IMR-90 (cell line): ENCODE measurements at regions not wholly inside any gene's neighbourhood (a gene's known extent, or its start where the extent isn't known, plus 50 kb on each side); places are given as distances from the start of the nearest gene placed in this dataset.

Experiments used
- ATAC-seq: fragments of 200-7000 bp; cut with Tn5 transposase; 2 replicates; pipeline ENCODE4 v1.9.1; 2020; ENCODE audit warnings: low read depth, mild to moderate bottlenecking, moderate library complexity
- BruUV-seq: library from RNA; stranded (reverse); fragments of 400-500 nt; replicated peaks from 2 replicates; lab custom pipeline; 2021; lab: Mats Ljungman, UMichigan
- CTCF ChIA-PET: fragments of 300-600 bp; formaldehyde crosslinking; extraction: SDS; loops from one replicate; lab custom pipeline; 2021; ENCODE audit warnings: antibody characterized with exemption; lab: Yijun Ruan, JAX
- POLR2A ChIA-PET: fragments of 300-600 bp; sonication (Branson Sonifier 250); formaldehyde crosslinking; loops from one replicate; lab custom pipeline; 2022; ENCODE audit warnings: antibody characterized with exemption; ENCODE audit not compliant: unreplicated experiment; lab: Charles Lee
- DNase-seq: peaks from one replicate; pipeline ENCODE4 v3.0.0; 2013
- H2AFZ ChIP-seq: replicated peaks from 2 replicates; pipeline ENCODE3; 2013; ENCODE audit warnings: low read length, mild to moderate bottlenecking; ENCODE audit not compliant: poor library complexity
- H2AK5ac ChIP-seq: 2 replicates; pipeline ENCODE4 v1.6.1; 2013; ENCODE audit warnings: low read depth, low read length, inconsistent platforms
- H2AK9ac ChIP-seq: replicated peaks from 2 replicates; pipeline ENCODE3; 2013; ENCODE audit warnings: mild to moderate bottlenecking, low read depth, low read length, moderate library complexity; ENCODE audit not compliant: poor library complexity
- H2BK120ac ChIP-seq: 2 replicates; pipeline ENCODE4 v1.6.1; 2013; ENCODE audit warnings: low read depth, low read length, inconsistent platforms
- H2BK15ac ChIP-seq: 3 replicates; pipeline ENCODE4 v1.6.1; 2013; ENCODE audit warnings: low read depth, low read length, inconsistent platforms
- H2BK20ac ChIP-seq: 2 replicates; pipeline ENCODE4 v1.6.1; 2013; ENCODE audit warnings: low read depth, mild to moderate bottlenecking, inconsistent platforms, low read length, moderate library complexity
- H2BK5ac ChIP-seq: 2 replicates; pipeline ENCODE4 v1.6.1; 2013; ENCODE audit warnings: mild to moderate bottlenecking, low read depth, low read length, inconsistent platforms; ENCODE audit not compliant: poor library complexity, severe bottlenecking
- H3K14ac ChIP-seq: replicated peaks from 2 replicates; pipeline ENCODE4 v1.6.1; 2013; ENCODE audit warnings: low read depth, low read length, inconsistent platforms
- H3K18ac ChIP-seq: 2 replicates; pipeline ENCODE4 v1.6.1; 2013; ENCODE audit warnings: low read depth, low read length, control low read depth
- H3K23ac ChIP-seq: 2 replicates; pipeline ENCODE4 v1.6.1; 2013; ENCODE audit warnings: low read depth, low read length, inconsistent platforms
- H3K27ac ChIP-seq: 2 replicates; pipeline ENCODE4 v1.5.1; 2013; ENCODE audit warnings: mild to moderate bottlenecking, control low read depth, low read length; ENCODE audit not compliant: insufficient read depth
- H3K27me3 ChIP-seq: 2 replicates; pipeline ENCODE4 v1.6.1; 2013; ENCODE audit warnings: low read length; ENCODE audit not compliant: control insufficient read depth, insufficient read depth
- H3K36me3 ChIP-seq: 2 replicates; pipeline ENCODE4 v1.6.1; 2013; ENCODE audit warnings: low read length, mixed read lengths; ENCODE audit not compliant: control insufficient read depth, insufficient read depth
- H3K4ac ChIP-seq: 2 replicates; pipeline ENCODE4 v1.6.1; 2013; ENCODE audit warnings: low read depth, low read length, inconsistent platforms
- H3K4me1 ChIP-seq: 2 replicates; pipeline ENCODE4 v1.6.1; 2013; ENCODE audit warnings: low read length, mixed read lengths; ENCODE audit not compliant: control insufficient read depth, insufficient read depth
- H3K4me2 ChIP-seq: 2 replicates; pipeline ENCODE4 v1.6.1; 2013; ENCODE audit warnings: low read depth, mild to moderate bottlenecking, control low read depth, low read length, moderate library complexity
- H3K4me3 ChIP-seq: 2 replicates; pipeline ENCODE4 v1.5.1; 2013; ENCODE audit warnings: low read depth, mild to moderate bottlenecking, control low read depth, low read length, moderate library complexity; ENCODE audit not compliant: insufficient read depth
- H3K56ac ChIP-seq: 2 replicates; pipeline ENCODE4 v1.6.1; 2013; ENCODE audit warnings: low read length, inconsistent platforms; ENCODE audit not compliant: insufficient read depth; ENCODE audit errors: extremely low read depth
- H3K79me1 ChIP-seq, 2 experiments: 2 replicates each; pipeline ENCODE4 v1.6.1; 2013; ENCODE audit warnings: low read length in 2 of 2, inconsistent platforms in 1 of 2, low read depth in 1 of 2
- H3K9ac ChIP-seq: 2 replicates; pipeline ENCODE4 v1.6.1; 2013; ENCODE audit warnings: low read depth, low read length, control low read depth
- H3K9me1 ChIP-seq: 2 replicates; pipeline ENCODE4 v1.6.1; 2013; ENCODE audit warnings: low read length, inconsistent platforms; ENCODE audit not compliant: insufficient read depth
- H3K9me3 ChIP-seq: 2 replicates; pipeline ENCODE4 v1.6.1; 2013; ENCODE audit warnings: low read length; ENCODE audit not compliant: control insufficient read depth, insufficient read depth
- H4K20me1 ChIP-seq: 2 replicates; pipeline ENCODE4 v1.6.1; 2013; ENCODE audit warnings: low read length, inconsistent platforms; ENCODE audit not compliant: insufficient read depth
- H4K5ac ChIP-seq: 2 replicates; pipeline ENCODE4 v1.6.1; 2013; ENCODE audit warnings: mild to moderate bottlenecking, low read depth, low read length, control low read depth
- H4K8ac ChIP-seq, 2 experiments: 2 replicates each; pipeline ENCODE4 v1.6.1; 2013; ENCODE audit warnings: low read depth in 2 of 2, low read length in 2 of 2, control low read depth in 1 of 2, inconsistent platforms in 1 of 2
- H4K91ac ChIP-seq: 2 replicates; pipeline ENCODE4 v1.6.1; 2013; ENCODE audit warnings: low read depth, low read length, inconsistent platforms; ENCODE audit not compliant: insufficient read depth
- CHD1 ChIP-seq: IDR thresholded peaks from 2 replicates; pipeline ENCODE4 v1.6.1; 2012; ENCODE audit warnings: low read depth, low read length, improper control_type of control experiment
- MAFK ChIP-seq: IDR thresholded peaks from 2 replicates; pipeline ENCODE4 v1.6.1; 2012; ENCODE audit warnings: low read depth, low read length, improper control_type of control experiment
- RFX5 ChIP-seq: IDR thresholded peaks from 2 replicates; pipeline ENCODE4 v1.8.0; 2012; ENCODE audit warnings: low read depth, mild to moderate bottlenecking, low read length, moderate library complexity
- USF2 ChIP-seq: fragments of 150-350 bp; IDR thresholded peaks from 2 replicates; pipeline ENCODE4 v1.6.1; 2017; ENCODE audit warnings: mild to moderate bottlenecking, antibody characterized with exemption, low read length, low read depth
- WGBS, 2 experiments: methylation state at CpG; one replicate each; pipeline versions ENCODE4 v1.1.5 to v1.1.7; 2013; ENCODE audit warnings: missing lambda C conversion rate in 2 of 2; ENCODE audit not compliant: insufficient read length in 1 of 2; ENCODE audit errors: extremely low coverage in 2 of 2; 5-methylcytosine and 5-hydroxymethylcytosine counted together
- dilution Hi-C: fragments of 300-500 bp; cut with HindIII; formaldehyde crosslinking; loops from one replicate; pipeline ENCODE4 v1.14.3; 2018; ENCODE audit warnings: low sequenced_read_pairs; ENCODE audit not compliant: unreplicated experiment
- in situ Hi-C: fragments of 300-500 bp; cut with MboI; formaldehyde crosslinking; loops from 3 replicates; pipeline ENCODE4 v1.14.3; 2019; ENCODE audit warnings: low sequenced_read_pairs, inconsistent platforms, mixed read lengths
- intact Hi-C: fragments of 100-400 bp; cut with micrococcal nuclease; formaldehyde crosslinking; loops from 2 replicates; pipeline ENCODE4 v1.10.0; 2022

DNA sequence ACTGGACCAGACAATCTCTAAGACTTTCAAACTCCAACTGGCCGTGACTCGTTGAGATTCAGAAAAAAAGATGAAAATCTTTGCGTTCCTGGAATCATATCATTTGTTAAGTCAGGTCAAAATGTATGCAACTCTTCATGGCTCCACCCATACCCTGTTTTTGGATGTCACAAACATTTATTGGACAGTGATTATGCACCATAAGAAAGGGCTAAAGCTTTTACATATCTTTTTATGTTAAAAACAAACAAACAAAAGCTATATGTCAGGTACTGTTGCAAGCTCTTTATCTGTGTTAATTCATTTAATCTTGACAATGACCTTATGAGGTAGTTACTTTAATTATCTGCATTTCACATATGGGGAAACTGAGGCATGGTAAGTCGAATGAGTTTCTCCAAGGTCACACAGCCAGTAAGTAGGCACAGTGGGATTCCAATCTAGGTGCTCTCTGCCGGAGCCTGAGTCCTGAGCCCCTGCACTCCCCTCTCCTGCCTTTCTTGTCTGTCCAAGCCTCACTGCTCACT, 145.7 kb upstream of the MYCN start:
- no peak overlapping the region for H2BK120ac ChIP-seq
- TF ChIP-seq USF2 (no peak), MAFK (no peak), RFX5 (no peak), CHD1 (no peak)
- ATAC-seq: no peak
- H2BK5ac ChIP-seq: no peak overlapping the region
- H3K4me2 ChIP-seq: no peak overlapping the region
- no peak overlapping the region for H2AK9ac ChIP-seq
- no peaks in the 10 kb centered on the region for H3K79me1 ChIP-seq
- no peak overlapping the region for H3K4ac ChIP-seq
- no peak for DNase-seq
- no TSS peak for BruUV-seq
- no peak overlapping the region for H2AFZ ChIP-seq
- H4K8ac ChIP-seq: no peak overlapping the region
- H2BK15ac ChIP-seq: no peak overlapping the region
- no peak overlapping the region for H3K4me3 ChIP-seq
- H3K9ac ChIP-seq: no peak overlapping the region
- H2BK20ac ChIP-seq: no peak overlapping the region
- intact Hi-C loops (no loop called here), in situ Hi-C loops (no loop called here), dilution Hi-C loops (no loop called here)
- H4K20me1 ChIP-seq: no peaks in the 10 kb centered on the region
- no peak overlapping the region for H3K14ac ChIP-seq
- H3K36me3 ChIP-seq: no peaks in the 10 kb centered on the region
- H3K56ac ChIP-seq: no peak overlapping the region
- no peak overlapping the region for H4K5ac ChIP-seq
- no peaks in the 10 kb centered on the region for H3K9me1 ChIP-seq
- no peaks in the 10 kb centered on the region for H3K4me1 ChIP-seq
- H3K27me3 ChIP-seq: no peaks in the 10 kb centered on the region
- no CpG with 5 or more reads among the region's 5 CpGs for WGBS, 2 experiments
- H4K91ac ChIP-seq: no peak overlapping the region
- H3K18ac ChIP-seq: no peak overlapping the region
- H3K27ac ChIP-seq: no peak overlapping the region
- CTCF ChIA-PET: no interaction called here
- POLR2A ChIA-PET: no interaction called here
- no peak overlapping the region for H3K23ac ChIP-seq
- H3K9me3 ChIP-seq: peaks cover 25% of the 10 kb centered on the region
- no peak overlapping the region for H2AK5ac ChIP-seq
